HepG2 (cell line): ENCODE measurements at regions not wholly inside any gene's neighbourhood (a gene's known extent, or its start where the extent isn't known, plus 50 kb on each side); places are given as distances from the start of the nearest gene placed in this dataset.
A peak's percentile ranks its signal among the peaks of the same experiment; 100 is the strongest.

Source experiments
- CC2D1A ChIP-seq: sonication (generic); formaldehyde crosslinking; IDR thresholded peaks from 2 replicates; pipeline ENCODE4 v1.8.1; 2023; ENCODE audit warnings: mild to moderate bottlenecking, missing genetic modification reagents
- CEBPG ChIP-seq: IDR thresholded peaks from 2 replicates; pipeline ENCODE4 v1.6.1; 2016
- CTCF ChIP-seq: sonication (generic); formaldehyde crosslinking; IDR thresholded peaks from 2 replicates; pipeline ENCODE4 v1.5.0; 2020; ENCODE audit warnings: mild to moderate bottlenecking, missing genetic modification reagents, moderate library complexity
- DNMT3B ChIP-seq: conservative IDR thresholded peaks from 2 replicates; pipeline ENCODE4 v1.6.1; 2016; ENCODE audit warnings: missing biosample characterization, control low read depth
- ETV6 ChIP-seq: sonication (generic); formaldehyde crosslinking; conservative IDR thresholded peaks from 2 replicates; pipeline ENCODE4 v1.4.0; 2020; ENCODE audit warnings: missing genetic modification reagents
- FOSL2 ChIP-seq: sonication (generic); formaldehyde crosslinking; IDR thresholded peaks from 2 replicates; pipeline ENCODE4 v1.4.0; 2020; ENCODE audit warnings: missing genetic modification reagents
- FOXP1 ChIP-seq, 2 experiments: fragments of 450-650 bp in 1 of 2; IDR thresholded peaks; 2 replicates each; pipeline ENCODE4 v1.6.1; 2017 to 2018; ENCODE audit warnings: antibody characterized with exemption in 1 of 2
- FOXP4 ChIP-seq: sonication (generic); formaldehyde crosslinking; IDR thresholded peaks from 2 replicates; pipeline ENCODE4 v1.4.0; 2020; ENCODE audit warnings: missing genetic modification reagents
- HDAC6 ChIP-seq: fragments of 200-600 bp; sonication (generic); IDR thresholded peaks from 2 replicates; pipeline ENCODE4 v1.7.0; 2017; ENCODE audit warnings: mild to moderate bottlenecking, antibody characterized with exemption, low read length, low read depth
- JUNB ChIP-seq: sonication (generic); formaldehyde crosslinking; IDR thresholded peaks from 2 replicates; pipeline ENCODE4 v1.8.0; 2022; ENCODE audit warnings: missing genetic modification reagents, mild to moderate bottlenecking, borderline replicate concordance
- JUND ChIP-seq: sonication (generic); formaldehyde crosslinking; IDR thresholded peaks from 2 replicates; pipeline ENCODE4 v1.8.0; 2022; ENCODE audit warnings: mild to moderate bottlenecking, missing genetic modification reagents
- MXD4 ChIP-seq: IDR thresholded peaks from 2 replicates; pipeline ENCODE4 v1.6.1; 2016; ENCODE audit warnings: mild to moderate bottlenecking, missing biosample characterization, missing genetic modification reagents
- NFE2L1 ChIP-seq: sonication (generic); formaldehyde crosslinking; IDR thresholded peaks from 2 replicates; pipeline ENCODE4 v1.4.0; 2020; ENCODE audit warnings: missing genetic modification reagents, mild to moderate bottlenecking, borderline replicate concordance
- NFRKB ChIP-seq: fragments of 450-650 bp; IDR thresholded peaks from 2 replicates; pipeline ENCODE4 v1.6.1; 2017
- SALL1 ChIP-seq: sonication (generic); formaldehyde crosslinking; IDR thresholded peaks from 2 replicates; pipeline ENCODE4 v1.8.0; 2022; ENCODE audit warnings: mild to moderate bottlenecking, missing genetic modification reagents
- SP1 ChIP-seq, 2 experiments: fragments of 450-650 bp in 1 of 2; sonication (generic) in 1 of 2; formaldehyde crosslinking in 1 of 2; IDR thresholded peaks; 2 replicates each; pipeline versions ENCODE4 v1.4.0 to v1.6.1; 2016 to 2020; ENCODE audit warnings: missing genetic modification reagents in 1 of 2
- TBP ChIP-seq: sonication (generic); formaldehyde crosslinking; IDR thresholded peaks from 2 replicates; pipeline ENCODE4 v1.5.0; 2020; ENCODE audit warnings: missing genetic modification reagents
- ZNF33B ChIP-seq: sonication (generic); formaldehyde crosslinking; IDR thresholded peaks from 2 replicates; pipeline ENCODE4 v1.5.1; 2020; ENCODE audit warnings: mild to moderate bottlenecking, missing genetic modification reagents
- ZNF678 ChIP-seq: sonication (generic); formaldehyde crosslinking; IDR thresholded peaks from 2 replicates; pipeline ENCODE4 v1.4.0; 2020; ENCODE audit warnings: mild to moderate bottlenecking, missing genetic modification reagents
- ZNF737 ChIP-seq: sonication (generic); formaldehyde crosslinking; IDR thresholded peaks from 2 replicates; pipeline ENCODE4 v1.5.0; 2020; ENCODE audit warnings: missing genetic modification reagents, mild to moderate bottlenecking, borderline replicate concordance
- TF ChIP-seq, protein P1 (sequence below): IDR thresholded peaks from 2 replicates; pipeline ENCODE4 v1.6.1; 2012; ENCODE audit warnings: inconsistent platforms
- TF ChIP-seq, protein P2 (sequence below): conservative IDR thresholded peaks from 2 replicates; pipeline ENCODE4 v1.6.1; 2018; ENCODE audit warnings: missing genetic modification reagents
- TF ChIP-seq, protein P3 (sequence below): sonication (generic); formaldehyde crosslinking; IDR thresholded peaks from 2 replicates; pipeline ENCODE4 v1.4.0; 2020; ENCODE audit warnings: mild to moderate bottlenecking, missing genetic modification reagents
- TF ChIP-seq, protein P4 (sequence below): sonication (generic); formaldehyde crosslinking; IDR thresholded peaks from 2 replicates; pipeline ENCODE4 v1.8.1; 2023; ENCODE audit warnings: mild to moderate bottlenecking, moderate library complexity, missing genetic modification reagents

DNA sequence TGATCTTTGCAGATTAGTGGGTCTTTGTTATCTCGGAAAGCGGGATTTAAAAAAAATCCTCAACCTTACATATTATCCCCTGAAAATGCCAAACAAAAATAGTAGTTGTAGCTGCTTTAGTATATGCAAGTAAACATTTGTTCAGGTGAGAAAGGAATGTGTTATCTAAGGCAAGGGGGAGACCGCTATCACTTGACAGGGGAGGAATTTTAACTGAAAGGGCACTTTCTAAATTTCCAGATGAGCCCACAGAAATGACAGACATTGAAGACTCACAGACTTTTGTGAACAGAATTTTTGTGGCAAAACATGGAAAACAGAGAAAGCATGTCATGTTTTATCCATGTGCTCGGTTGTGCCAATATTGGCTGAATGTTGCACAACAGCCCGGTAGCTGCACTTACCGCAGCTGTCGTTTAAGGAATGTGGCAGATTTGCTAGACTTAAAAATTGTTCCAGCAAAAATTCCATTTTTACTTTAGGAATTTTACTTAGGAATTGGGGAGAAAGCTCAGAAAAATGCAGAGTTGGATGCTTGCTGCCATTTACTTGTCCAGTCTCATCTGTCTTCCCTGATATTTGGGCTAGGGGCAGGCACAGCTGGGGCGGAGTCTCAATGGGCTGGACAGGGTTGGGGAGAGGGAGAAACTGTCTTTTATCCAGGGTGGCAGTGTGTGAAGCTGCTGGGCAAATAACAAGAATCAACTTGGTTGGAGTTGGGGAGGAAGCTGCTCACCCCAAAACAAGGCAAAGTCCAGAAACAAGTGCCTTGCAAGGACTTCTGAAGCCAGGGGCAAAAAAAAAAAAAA lies 94.6 kb upstream of the RPS6KA3 start (continued):
- TF ChIP-seq CEBPG (peak; percentile 94), NFE2L1 (CRISPR knock-in tag) (no peak), FOXP4 (0 out of 2 replicates have a peak, but pooled peaks have one; percentile 58), HDAC6 (no peak), ZNF33B (CRISPR knock-in tag) (no peak), JUNB (no peak), CC2D1A (CRISPR knock-in tag) (no peak), SP1 (IDR thresholded peaks at IDR 0.05) (no peak), SP1 (CRISPR knock-in tag; IDR thresholded peaks at IDR 0.05) (no peak), JUND (CRISPR knock-in tag) (no peak), DNMT3B (CRISPR knock-in tag) (no peak), ETV6 (CRISPR knock-in tag) (no peak), FOSL2 (CRISPR knock-in tag) (peak; percentile 45; the same call in 1 of the 2 replicates), CTCF (CRISPR knock-in tag) (no peak), MXD4 (no peak), FOXP1 (IDR thresholded peaks at IDR 0.05) (no peak), FOXP1 (CRISPR knock-in tag; IDR thresholded peaks at IDR 0.05) (peak; percentile 51; the same call in 1 of the 2 replicates), ZNF737 (no peak), ZNF678 (no peak), TBP (CRISPR knock-in tag) (no peak), SALL1 (CRISPR knock-in tag) (peak; percentile 36), NFRKB (no peak)
- TF ChIP-seq, protein P1, sequence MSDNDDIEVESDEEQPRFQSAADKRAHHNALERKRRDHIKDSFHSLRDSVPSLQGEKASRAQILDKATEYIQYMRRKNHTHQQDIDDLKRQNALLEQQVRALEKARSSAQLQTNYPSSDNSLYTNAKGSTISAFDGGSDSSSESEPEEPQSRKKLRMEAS: peak; percentile 80
- TF ChIP-seq, protein P2, sequence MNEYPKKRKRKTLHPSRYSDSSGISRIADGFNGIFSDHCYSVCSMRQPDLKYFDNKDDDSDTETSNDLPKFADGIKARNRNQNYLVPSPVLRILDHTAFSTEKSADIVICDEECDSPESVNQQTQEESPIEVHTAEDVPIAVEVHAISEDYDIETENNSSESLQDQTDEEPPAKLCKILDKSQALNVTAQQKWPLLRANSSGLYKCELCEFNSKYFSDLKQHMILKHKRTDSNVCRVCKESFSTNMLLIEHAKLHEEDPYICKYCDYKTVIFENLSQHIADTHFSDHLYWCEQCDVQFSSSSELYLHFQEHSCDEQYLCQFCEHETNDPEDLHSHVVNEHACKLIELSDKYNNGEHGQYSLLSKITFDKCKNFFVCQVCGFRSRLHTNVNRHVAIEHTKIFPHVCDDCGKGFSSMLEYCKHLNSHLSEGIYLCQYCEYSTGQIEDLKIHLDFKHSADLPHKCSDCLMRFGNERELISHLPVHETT (CRISPR knock-in tag): no peak
- TF ChIP-seq, protein P3, sequence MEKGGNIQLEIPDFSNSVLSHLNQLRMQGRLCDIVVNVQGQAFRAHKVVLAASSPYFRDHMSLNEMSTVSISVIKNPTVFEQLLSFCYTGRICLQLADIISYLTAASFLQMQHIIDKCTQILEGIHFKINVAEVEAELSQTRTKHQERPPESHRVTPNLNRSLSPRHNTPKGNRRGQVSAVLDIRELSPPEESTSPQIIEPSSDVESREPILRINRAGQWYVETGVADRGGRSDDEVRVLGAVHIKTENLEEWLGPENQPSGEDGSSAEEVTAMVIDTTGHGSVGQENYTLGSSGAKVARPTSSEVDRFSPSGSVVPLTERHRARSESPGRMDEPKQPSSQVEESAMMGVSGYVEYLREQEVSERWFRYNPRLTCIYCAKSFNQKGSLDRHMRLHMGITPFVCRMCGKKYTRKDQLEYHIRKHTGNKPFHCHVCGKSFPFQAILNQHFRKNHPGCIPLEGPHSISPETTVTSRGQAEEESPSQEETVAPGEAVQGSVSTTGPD (CRISPR knock-in tag): peak; percentile 49; the same call in 1 of the 2 replicates
- TF ChIP-seq, protein P4, sequence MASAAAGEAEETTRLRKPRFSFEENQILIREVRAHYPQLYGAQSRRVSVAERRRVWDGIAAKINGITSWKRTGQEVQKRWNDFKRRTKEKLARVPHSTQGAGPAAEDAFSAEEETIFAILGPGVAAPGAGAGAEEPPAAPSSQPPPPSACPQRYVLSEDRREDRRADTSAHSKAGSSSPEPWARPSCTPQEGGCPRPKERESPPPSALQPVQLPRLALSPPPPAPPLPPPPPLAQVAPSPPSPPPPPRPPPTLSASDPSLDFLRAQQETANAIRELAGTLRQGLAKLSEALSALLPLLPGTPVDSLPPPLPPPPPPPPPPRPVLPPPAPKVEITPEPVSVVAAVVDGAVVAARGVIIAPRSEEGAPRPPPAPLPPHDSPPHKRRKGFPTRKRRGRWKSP (CRISPR knock-in tag): no peak
